ENCODE measurements at regions not wholly inside any gene's neighbourhood (a gene's known extent, or its start where the extent isn't known, plus 50 kb on each side); places are given as distances from the start of the nearest gene placed in this dataset.
A peak's percentile ranks its signal among the peaks of the same experiment; 100 is the strongest.

- Histone ChIP-seq H4K20me1 (ENCODE audit: low read depth) (no peaks in the 10 kb centered on the region), H3K4me1 (peaks cover 12% of the 10 kb centered on the region)
These were observed 137.7 kb upstream of the SYT1 start for GRCh38 chr12:78726854-78727253.

DNA sequence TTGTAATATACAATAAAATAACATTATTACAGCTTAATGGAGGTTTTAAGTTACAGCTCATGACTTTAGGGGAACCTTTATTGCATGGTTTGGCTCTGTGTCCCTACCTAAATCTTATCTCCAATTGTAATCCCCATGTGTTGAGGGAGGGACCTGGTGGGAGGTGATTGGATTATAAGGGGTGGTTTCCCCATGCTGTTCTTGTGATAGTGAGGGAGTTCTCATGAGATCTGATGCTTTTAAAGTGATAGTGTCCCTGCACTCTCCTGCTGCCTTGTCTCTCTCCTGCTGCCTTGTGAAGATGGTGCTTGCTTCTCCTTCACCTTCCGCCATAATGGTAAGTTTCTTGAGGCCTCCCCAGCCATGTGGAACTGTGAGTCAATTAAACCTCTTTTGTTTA is 132.1 kb upstream of the SYT1 start:
- Histone ChIP-seq H3K27me3 (no peaks in the 10 kb centered on the region), H3K79me2 (ENCODE audit: low read depth) (no peaks in the 10 kb centered on the region), H3K4me2 (no peak overlapping the region), H3K27ac (no peak overlapping the region), H3K4me3 (no peak overlapping the region), H3K36me3 (no peaks in the 10 kb centered on the region), H3K9ac (no peak overlapping the region), H3K4me1 (no peaks in the 10 kb centered on the region), H4K20me1 (ENCODE audit: low read depth) (no peaks in the 10 kb centered on the region), H3F3A (ENCODE audit: low read depth) (no peaks in the 10 kb centered on the region), H3K9me3 (ENCODE audit: low read depth) (no peaks in the 10 kb centered on the region), H2AFZ (replicated peaks) (no peak overlapping the region)
- H3K4me1 Mint-ChIP-seq, result no peaks in the 10 kb centered on the region
- no peaks in the 10 kb centered on the region for H3K27me3 Mint-ChIP-seq (ENCODE audit: insufficient read depth, low read depth)
- H3K9me3 Mint-ChIP-seq, result no peaks in the 10 kb centered on the region
- H3K4me3 Mint-ChIP-seq, result no peak overlapping the region
- H3K36me3 Mint-ChIP-seq, result no peaks in the 10 kb centered on the region
- no peak for TF ChIP-seq EZH2 (IDR thresholded peaks at IDR 0.05)
- TF ChIP-seq, protein P1, sequence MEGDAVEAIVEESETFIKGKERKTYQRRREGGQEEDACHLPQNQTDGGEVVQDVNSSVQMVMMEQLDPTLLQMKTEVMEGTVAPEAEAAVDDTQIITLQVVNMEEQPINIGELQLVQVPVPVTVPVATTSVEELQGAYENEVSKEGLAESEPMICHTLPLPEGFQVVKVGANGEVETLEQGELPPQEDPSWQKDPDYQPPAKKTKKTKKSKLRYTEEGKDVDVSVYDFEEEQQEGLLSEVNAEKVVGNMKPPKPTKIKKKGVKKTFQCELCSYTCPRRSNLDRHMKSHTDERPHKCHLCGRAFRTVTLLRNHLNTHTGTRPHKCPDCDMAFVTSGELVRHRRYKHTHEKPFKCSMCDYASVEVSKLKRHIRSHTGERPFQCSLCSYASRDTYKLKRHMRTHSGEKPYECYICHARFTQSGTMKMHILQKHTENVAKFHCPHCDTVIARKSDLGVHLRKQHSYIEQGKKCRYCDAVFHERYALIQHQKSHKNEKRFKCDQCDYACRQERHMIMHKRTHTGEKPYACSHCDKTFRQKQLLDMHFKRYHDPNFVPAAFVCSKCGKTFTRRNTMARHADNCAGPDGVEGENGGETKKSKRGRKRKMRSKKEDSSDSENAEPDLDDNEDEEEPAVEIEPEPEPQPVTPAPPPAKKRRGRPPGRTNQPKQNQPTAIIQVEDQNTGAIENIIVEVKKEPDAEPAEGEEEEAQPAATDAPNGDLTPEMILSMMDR (IDR thresholded peaks at IDR 0.05), result no peak
- no peak for TF ChIP-seq EZH2phosphoT487 (IDR thresholded peaks at IDR 0.05)
- H3K27ac Mint-ChIP-seq, result no peak overlapping the region
- no peak for DNase-seq (ENCODE audit: low spot score)

More at GRCh38 chr12:78726854-78727253, 137.7 kb upstream of the SYT1 start:
- Histone ChIP-seq H3K4me2 (no peak overlapping the region), H3K36me3 (no peaks in the 10 kb centered on the region), H3K27me3 (no peaks in the 10 kb centered on the region), H3K9me3 (ENCODE audit: low read depth) (no peaks in the 10 kb centered on the region), H2AFZ (replicated peaks) (no peak overlapping the region), H3K79me2 (ENCODE audit: low read depth) (no peaks in the 10 kb centered on the region), H3K27ac (no peak overlapping the region), H3K9ac (no peak overlapping the region), H3F3A (ENCODE audit: low read depth) (no peaks in the 10 kb centered on the region), H3K4me3 (no peak overlapping the region)
- DNase-seq (ENCODE audit: low spot score), result no peak
- TF ChIP-seq EZH2 (IDR thresholded peaks at IDR 0.05), result no peak
- TF ChIP-seq, protein P1 (IDR thresholded peaks at IDR 0.05), result no peak
- no peak for TF ChIP-seq EZH2phosphoT487 (IDR thresholded peaks at IDR 0.05)
- Mint-ChIP-seq H3K27ac (peak overlapping the region; percentile 81), H3K36me3 (no peaks in the 10 kb centered on the region), H3K9me3 (no peaks in the 10 kb centered on the region), H3K4me1 (peaks cover 19% of the 10 kb centered on the region), H3K4me3 (no peak overlapping the region), H3K27me3 (ENCODE audit: insufficient read depth, low read depth) (peaks cover 5% of the 10 kb centered on the region)

DNA sequence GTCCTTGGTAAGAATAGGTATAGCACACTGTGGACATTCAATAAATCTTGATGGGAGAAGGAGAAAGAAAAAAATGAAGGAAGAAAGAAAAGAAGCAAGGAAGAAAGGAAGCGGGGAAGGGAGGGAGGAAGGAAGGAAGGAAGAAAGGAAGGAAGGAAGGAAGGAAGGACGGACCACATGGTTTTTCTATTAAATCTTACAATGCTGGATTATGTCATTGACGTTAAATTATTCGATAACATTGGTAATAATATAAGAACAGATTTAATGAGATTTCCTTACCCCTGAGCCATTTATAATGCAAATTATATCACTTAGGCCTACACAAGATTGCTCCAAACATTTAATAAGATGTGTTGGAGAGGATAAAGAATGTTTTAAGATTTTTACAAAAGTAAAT is 124.9 kb upstream of the SYT1 start:
- Histone ChIP-seq H3K4me2 (no peak overlapping the region), H3K27ac (no peak overlapping the region), H3K4me1 (no peaks in the 10 kb centered on the region), H3K4me3 (no peak overlapping the region), H3K9me3 (ENCODE audit: low read depth) (no peaks in the 10 kb centered on the region), H3K36me3 (no peaks in the 10 kb centered on the region), H3K79me2 (ENCODE audit: low read depth) (no peaks in the 10 kb centered on the region), H3F3A (ENCODE audit: low read depth) (no peaks in the 10 kb centered on the region), H4K20me1 (ENCODE audit: low read depth) (no peaks in the 10 kb centered on the region), H3K27me3 (no peaks in the 10 kb centered on the region), H3K9ac (no peak overlapping the region), H2AFZ (replicated peaks) (no peak overlapping the region)
- Mint-ChIP-seq H3K27me3 (ENCODE audit: insufficient read depth, low read depth) (no peaks in the 10 kb centered on the region), H3K36me3 (no peaks in the 10 kb centered on the region), H3K27ac (no peak overlapping the region), H3K4me3 (no peak overlapping the region), H3K4me1 (no peaks in the 10 kb centered on the region), H3K9me3 (no peaks in the 10 kb centered on the region)
- TF ChIP-seq EZH2phosphoT487 (IDR thresholded peaks at IDR 0.05) (no peak), EZH2 (IDR thresholded peaks at IDR 0.05) (no peak)
- TF ChIP-seq, protein P1 (IDR thresholded peaks at IDR 0.05), result no peak
- no peak for DNase-seq (ENCODE audit: low spot score)

Measured in neural progenitor cell (in vitro differentiated cells).